ENCODE measurements at regions not wholly inside any gene's neighbourhood (a gene's known extent, or its start where the extent isn't known, plus 50 kb on each side); places are given as distances from the start of the nearest gene placed in this dataset.

DNA sequence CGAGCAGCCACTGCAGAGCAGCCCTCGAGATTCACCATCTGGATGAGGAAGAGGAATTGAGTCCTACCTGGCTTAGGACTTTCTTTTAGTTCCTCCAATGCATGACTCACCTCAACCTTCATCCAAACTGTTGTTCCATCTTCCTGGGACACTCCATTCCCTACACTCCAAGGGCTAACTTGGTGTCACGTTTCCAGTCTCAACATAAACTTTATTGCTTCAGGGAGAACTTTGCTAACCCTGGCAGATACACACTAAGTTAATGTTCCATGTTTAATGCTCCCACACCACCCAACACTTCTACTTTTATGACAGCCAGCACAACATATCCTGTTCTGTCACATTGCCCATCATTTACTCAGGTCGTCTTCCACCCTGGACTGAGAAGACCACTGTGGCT is 164.4 kb downstream of the RBM26 start:
- TF ChIP-seq EP300 (conservative IDR thresholded peaks at IDR 0.05; ENCODE audit: poor library complexity, severe bottlenecking) (no peak), RAD21 (conservative IDR thresholded peaks at IDR 0.05) (no peak), TAF1 (IDR thresholded peaks at IDR 0.05; ENCODE audit: low read depth) (no peak), EZH2 (IDR thresholded peaks at IDR 0.05; ENCODE audit: borderline replicate concordance, insufficient read depth, low read length, poor library complexity, severe bottlenecking) (no peak), SMC3 (conservative IDR thresholded peaks at IDR 0.05; ENCODE audit: poor library complexity) (no peak)
- TF ChIP-seq, protein P1, sequence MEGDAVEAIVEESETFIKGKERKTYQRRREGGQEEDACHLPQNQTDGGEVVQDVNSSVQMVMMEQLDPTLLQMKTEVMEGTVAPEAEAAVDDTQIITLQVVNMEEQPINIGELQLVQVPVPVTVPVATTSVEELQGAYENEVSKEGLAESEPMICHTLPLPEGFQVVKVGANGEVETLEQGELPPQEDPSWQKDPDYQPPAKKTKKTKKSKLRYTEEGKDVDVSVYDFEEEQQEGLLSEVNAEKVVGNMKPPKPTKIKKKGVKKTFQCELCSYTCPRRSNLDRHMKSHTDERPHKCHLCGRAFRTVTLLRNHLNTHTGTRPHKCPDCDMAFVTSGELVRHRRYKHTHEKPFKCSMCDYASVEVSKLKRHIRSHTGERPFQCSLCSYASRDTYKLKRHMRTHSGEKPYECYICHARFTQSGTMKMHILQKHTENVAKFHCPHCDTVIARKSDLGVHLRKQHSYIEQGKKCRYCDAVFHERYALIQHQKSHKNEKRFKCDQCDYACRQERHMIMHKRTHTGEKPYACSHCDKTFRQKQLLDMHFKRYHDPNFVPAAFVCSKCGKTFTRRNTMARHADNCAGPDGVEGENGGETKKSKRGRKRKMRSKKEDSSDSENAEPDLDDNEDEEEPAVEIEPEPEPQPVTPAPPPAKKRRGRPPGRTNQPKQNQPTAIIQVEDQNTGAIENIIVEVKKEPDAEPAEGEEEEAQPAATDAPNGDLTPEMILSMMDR (IDR thresholded peaks at IDR 0.05; ENCODE audit: poor library complexity, severe bottlenecking), result no peak
- TF ChIP-seq, protein P2, sequence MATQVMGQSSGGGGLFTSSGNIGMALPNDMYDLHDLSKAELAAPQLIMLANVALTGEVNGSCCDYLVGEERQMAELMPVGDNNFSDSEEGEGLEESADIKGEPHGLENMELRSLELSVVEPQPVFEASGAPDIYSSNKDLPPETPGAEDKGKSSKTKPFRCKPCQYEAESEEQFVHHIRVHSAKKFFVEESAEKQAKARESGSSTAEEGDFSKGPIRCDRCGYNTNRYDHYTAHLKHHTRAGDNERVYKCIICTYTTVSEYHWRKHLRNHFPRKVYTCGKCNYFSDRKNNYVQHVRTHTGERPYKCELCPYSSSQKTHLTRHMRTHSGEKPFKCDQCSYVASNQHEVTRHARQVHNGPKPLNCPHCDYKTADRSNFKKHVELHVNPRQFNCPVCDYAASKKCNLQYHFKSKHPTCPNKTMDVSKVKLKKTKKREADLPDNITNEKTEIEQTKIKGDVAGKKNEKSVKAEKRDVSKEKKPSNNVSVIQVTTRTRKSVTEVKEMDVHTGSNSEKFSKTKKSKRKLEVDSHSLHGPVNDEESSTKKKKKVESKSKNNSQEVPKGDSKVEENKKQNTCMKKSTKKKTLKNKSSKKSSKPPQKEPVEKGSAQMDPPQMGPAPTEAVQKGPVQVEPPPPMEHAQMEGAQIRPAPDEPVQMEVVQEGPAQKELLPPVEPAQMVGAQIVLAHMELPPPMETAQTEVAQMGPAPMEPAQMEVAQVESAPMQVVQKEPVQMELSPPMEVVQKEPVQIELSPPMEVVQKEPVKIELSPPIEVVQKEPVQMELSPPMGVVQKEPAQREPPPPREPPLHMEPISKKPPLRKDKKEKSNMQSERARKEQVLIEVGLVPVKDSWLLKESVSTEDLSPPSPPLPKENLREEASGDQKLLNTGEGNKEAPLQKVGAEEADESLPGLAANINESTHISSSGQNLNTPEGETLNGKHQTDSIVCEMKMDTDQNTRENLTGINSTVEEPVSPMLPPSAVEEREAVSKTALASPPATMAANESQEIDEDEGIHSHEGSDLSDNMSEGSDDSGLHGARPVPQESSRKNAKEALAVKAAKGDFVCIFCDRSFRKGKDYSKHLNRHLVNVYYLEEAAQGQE (IDR thresholded peaks at IDR 0.05; ENCODE audit: borderline replicate concordance), result no peak
